Activated naive CD8-positive, alpha-beta T cell treated with anti-CD3 and anti-CD28 coated beads, Interleukin-2, amount 10 ng/mL, durations not matched to agents 7 days and 5 days (primary cell): ENCODE measurements at regions not wholly inside any gene's neighbourhood (a gene's known extent, or its start where the extent isn't known, plus 50 kb on each side); places are given as distances from the start of the nearest gene placed in this dataset.

ENCODE experiments used
- ATAC-seq: fragments of 150-1000 bp; cut with Tn5 transposase; one replicate; pipeline ENCODE4 v1.10.0; 2021; ENCODE audit warnings: low read depth, moderate library complexity
- POLR2A ChIA-PET: fragments of 350-600 bp; sonication (Branson Sonifier 250); formaldehyde crosslinking; loops from one replicate; lab custom pipeline; 2021; ENCODE audit warnings: antibody characterized with exemption; lab: Charles Lee
- DNase-seq: peaks from one replicate; pipeline ENCODE4 v3.0.0; 2021
- H3K27ac Mint-ChIP-seq: one replicate; pipeline ENCODE4 v1.8.0; 2022; ENCODE audit warnings: mild to moderate bottlenecking, mixed read lengths
- H3K27me3 Mint-ChIP-seq: one replicate; pipeline ENCODE4 v1.8.0; 2022; ENCODE audit warnings: mild to moderate bottlenecking, moderate library complexity, mixed read lengths
- H3K36me3 Mint-ChIP-seq: one replicate; pipeline ENCODE4 v1.8.0; 2021; ENCODE audit warnings: mild to moderate bottlenecking, mixed read lengths
- H3K4me1 Mint-ChIP-seq: one replicate; pipeline ENCODE4 v1.8.0; 2021; ENCODE audit warnings: mixed read lengths
- H3K4me3 Mint-ChIP-seq: one replicate; pipeline ENCODE4 v1.8.0; 2022; ENCODE audit warnings: mild to moderate bottlenecking, moderate library complexity, mixed read lengths
- H3K9me3 Mint-ChIP-seq: one replicate; pipeline ENCODE4 v1.8.0; 2021; ENCODE audit warnings: mixed read lengths

DNA sequence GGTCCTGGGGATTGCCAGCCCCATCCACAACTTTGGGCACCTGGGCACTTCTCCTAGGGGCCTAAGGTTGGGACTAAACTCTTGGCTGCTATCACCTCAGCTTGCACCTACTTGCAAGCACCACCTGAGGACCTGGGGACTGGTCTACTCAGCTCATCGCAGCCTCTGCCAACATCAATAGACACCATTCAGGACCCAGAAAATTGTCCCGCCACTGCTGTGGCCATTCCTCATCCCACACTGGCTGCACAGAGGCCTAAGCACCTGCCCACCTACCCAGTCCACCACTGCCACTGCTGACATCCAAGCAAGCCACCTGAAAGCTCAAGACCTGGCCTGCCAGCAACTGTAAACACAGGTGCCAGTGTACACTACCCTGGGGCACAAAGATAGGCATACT is 234.1 kb downstream of the STK31 start:
- DNase-seq: no peak
- Mint-ChIP-seq H3K9me3 (peaks cover 4% of the 10 kb centered on the region), H3K4me3 (no peak overlapping the region), H3K27ac (no peak overlapping the region), H3K36me3 (no peaks in the 10 kb centered on the region), H3K27me3 (no peaks in the 10 kb centered on the region), H3K4me1 (no peaks in the 10 kb centered on the region)
- POLR2A ChIA-PET: no interaction called here
- ATAC-seq: no peak

DNA sequence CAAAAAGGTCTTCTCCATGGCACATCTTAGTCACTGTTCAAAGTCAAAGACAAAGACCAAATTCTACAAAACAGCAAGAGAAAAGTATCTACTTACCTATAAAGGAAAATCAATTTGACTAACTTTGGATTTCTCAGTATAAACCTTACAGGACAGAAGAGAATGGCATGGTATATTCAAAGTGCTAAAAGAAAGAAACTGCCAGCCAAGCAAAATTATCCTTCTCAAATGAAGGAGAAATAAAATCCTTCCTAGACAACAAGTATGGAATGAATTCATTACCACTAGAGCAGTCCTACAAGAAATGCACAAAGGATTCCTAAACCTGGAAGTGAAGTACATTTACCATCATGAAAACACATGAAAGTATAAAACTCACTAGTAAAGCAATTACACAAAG is 235.5 kb downstream of the STK31 start:
- POLR2A ChIA-PET: no interaction called here
- Mint-ChIP-seq H3K27ac (no peak overlapping the region), H3K36me3 (no peaks in the 10 kb centered on the region), H3K27me3 (peaks cover 2% of the 10 kb centered on the region), H3K9me3 (peaks cover 5% of the 10 kb centered on the region), H3K4me1 (no peaks in the 10 kb centered on the region), H3K4me3 (no peak overlapping the region)
- ATAC-seq: no peak
- no peak for DNase-seq

DNA sequence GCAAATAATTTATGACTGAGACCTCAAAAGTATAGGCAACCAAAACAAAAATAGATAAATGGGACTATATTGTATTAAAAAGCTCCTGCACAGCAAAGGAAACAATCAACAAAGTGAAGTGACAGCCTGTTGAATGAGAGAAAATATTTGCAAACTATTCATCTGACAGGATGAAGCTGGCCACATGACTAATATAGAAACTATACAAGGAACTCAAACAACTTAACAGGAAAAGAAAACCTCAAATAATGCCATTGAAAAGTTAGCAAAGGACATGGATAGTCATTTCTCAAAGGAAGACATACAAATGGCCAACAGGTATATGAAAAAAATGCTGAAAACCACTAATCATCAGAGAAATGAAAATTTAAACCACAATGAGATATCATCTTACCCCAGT is 245.1 kb downstream of the STK31 start:
- Mint-ChIP-seq H3K27ac (no peak overlapping the region), H3K36me3 (no peaks in the 10 kb centered on the region), H3K9me3 (peaks cover 2% of the 10 kb centered on the region), H3K4me3 (no peak overlapping the region), H3K4me1 (peaks cover 5% of the 10 kb centered on the region), H3K27me3 (peaks cover 20% of the 10 kb centered on the region)
- ATAC-seq (no peak), DNase-seq (no peak)
- POLR2A ChIA-PET: no interaction called here

DNA sequence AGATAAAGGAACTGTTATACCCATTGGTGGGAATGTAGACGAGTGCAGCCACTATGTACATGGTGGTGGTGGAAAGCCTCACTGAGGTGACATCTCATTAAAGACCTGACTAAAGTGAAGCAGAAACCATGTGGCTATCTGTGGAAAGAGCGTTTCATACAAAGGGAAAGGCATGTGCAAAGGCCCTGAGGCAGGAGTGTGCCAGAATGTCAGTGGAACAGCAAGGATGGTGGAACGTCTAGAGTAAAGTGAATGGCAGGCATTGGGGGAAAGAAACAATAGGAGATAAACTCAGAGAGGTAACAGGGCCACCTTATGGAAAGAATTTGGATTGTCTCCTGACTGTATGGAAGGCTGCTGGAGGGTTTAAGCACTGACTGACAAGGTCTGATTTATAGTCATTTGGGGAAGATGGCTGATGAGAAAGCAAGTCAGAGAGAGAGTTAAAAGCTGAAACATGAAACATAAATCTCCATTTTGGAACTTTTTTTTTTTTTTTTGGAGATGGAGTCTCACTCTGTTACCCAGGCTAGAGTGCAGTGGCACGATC is 245.7 kb downstream of the STK31 start:
- no peaks in the 10 kb centered on the region for H3K9me3 Mint-ChIP-seq

DNA sequence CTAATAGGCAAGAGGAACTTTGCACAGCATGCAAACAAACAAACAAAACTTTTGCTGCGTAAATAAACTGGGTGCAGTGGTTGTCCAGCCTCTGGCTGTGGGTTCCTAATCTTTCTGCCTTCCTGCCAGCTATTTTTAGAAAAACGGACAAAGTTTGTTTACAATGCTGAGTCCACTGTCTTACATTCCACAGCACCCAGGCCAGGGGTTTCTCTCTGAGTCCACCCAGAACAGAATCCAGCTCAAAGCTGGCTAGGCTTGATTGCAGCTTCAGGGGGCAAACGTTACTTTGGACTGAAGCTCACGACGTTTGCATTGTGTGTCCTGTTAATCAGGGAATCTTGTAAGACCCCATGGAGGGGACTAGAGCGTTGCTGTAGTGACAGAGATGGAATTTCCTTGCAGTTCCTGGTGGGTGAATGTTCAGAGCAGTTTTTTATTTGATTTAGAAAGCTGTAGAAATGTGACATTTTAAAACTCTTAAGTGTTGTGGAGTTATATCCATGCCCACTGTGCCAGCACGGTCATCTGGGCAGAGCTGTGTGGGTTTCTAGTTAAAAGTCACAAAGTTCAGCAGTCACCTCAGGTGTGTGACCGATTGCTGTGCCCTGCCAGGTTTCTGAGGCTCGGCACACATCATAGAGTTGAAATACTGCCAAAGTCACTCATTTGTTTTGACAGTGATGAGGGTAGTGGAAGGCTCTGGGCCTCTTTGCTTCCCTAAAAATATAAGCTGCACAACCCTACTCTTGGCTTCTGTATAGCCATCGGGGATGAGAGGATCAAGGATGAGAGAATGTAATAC is 247.0 kb downstream of the STK31 start:
- Mint-ChIP-seq H3K27me3 (peaks cover 18% of the 10 kb centered on the region), H3K4me1 (peaks cover 5% of the 10 kb centered on the region), H3K36me3 (no peaks in the 10 kb centered on the region), H3K27ac (no peak overlapping the region), H3K9me3 (no peaks in the 10 kb centered on the region), H3K4me3 (no peak overlapping the region)
- POLR2A ChIA-PET: no interaction called here
- no peak for DNase-seq
- no peak for ATAC-seq

More for the DNA sequence above, 245.7 kb downstream of the STK31 start:
- Mint-ChIP-seq H3K4me3 (no peak overlapping the region), H3K4me1 (peaks cover 5% of the 10 kb centered on the region), H3K36me3 (no peaks in the 10 kb centered on the region), H3K27ac (no peak overlapping the region), H3K27me3 (peaks cover 18% of the 10 kb centered on the region)
- ATAC-seq: no peak
- POLR2A ChIA-PET: no interaction called here
- no peak for DNase-seq

- no peaks in the 10 kb centered on the region for H3K9me3 Mint-ChIP-seq
These were observed 249.8 kb downstream of the STK31 start for GRCh38 chr7:23959821-23960220.

DNA sequence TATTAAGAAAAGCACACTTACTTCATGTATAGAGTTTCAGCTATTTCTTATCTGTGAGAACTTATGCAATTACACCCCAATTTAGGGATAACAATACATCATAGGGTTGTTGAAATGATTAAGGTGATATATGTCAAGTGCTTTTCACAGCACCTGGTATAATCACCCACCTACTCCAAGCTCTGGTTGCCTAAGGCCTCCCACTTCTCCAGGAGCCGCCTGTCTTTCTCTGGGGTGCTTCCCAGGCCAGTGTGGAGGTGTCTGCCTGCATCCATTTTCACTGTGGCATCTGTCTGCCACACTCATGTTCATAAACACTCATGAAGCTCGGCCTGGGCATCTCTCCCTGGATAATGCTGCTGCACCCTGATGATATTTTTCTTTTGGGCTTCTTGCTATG is 250.3 kb downstream of the STK31 start:
- Mint-ChIP-seq H3K4me1 (peaks cover 1% of the 10 kb centered on the region), H3K27ac (no peak overlapping the region)

More at GRCh38 chr7:23959821-23960220, 249.8 kb downstream of the STK31 start:
- no peak for ATAC-seq
- no peak overlapping the region for H3K4me3 Mint-ChIP-seq
- POLR2A ChIA-PET: no interaction called here
- peaks cover 10% of the 10 kb centered on the region for H3K27me3 Mint-ChIP-seq
- H3K36me3 Mint-ChIP-seq: no peaks in the 10 kb centered on the region
- DNase-seq: no peak
- no peak overlapping the region for H3K27ac Mint-ChIP-seq
- H3K4me1 Mint-ChIP-seq: peaks cover 5% of the 10 kb centered on the region

GRCh38 chr7:23963461-23964165 is 253.6 kb downstream of the STK31 start:
- no peak for DNase-seq
- Mint-ChIP-seq H3K4me3 (no peak overlapping the region), H3K27ac (no peak overlapping the region), H3K9me3 (no peaks in the 10 kb centered on the region), H3K4me1 (no peaks in the 10 kb centered on the region), H3K27me3 (peaks cover 6% of the 10 kb centered on the region), H3K36me3 (no peaks in the 10 kb centered on the region)
- POLR2A ChIA-PET: no interaction called here
- ATAC-seq: no peak

More for the DNA sequence above, 250.3 kb downstream of the STK31 start:
- no peaks in the 10 kb centered on the region for H3K36me3 Mint-ChIP-seq
- no peak overlapping the region for H3K4me3 Mint-ChIP-seq
- POLR2A ChIA-PET: no interaction called here
- DNase-seq (no peak), ATAC-seq (no peak)
- H3K27me3 Mint-ChIP-seq: peaks cover 10% of the 10 kb centered on the region
- H3K9me3 Mint-ChIP-seq: no peaks in the 10 kb centered on the region

- H3K27ac Mint-ChIP-seq: no peak overlapping the region
- no peak for ATAC-seq
- peaks cover 5% of the 10 kb centered on the region for H3K27me3 Mint-ChIP-seq
- H3K36me3 Mint-ChIP-seq: no peaks in the 10 kb centered on the region
- no peaks in the 10 kb centered on the region for H3K4me1 Mint-ChIP-seq
- no peak overlapping the region for H3K4me3 Mint-ChIP-seq
- no peaks in the 10 kb centered on the region for H3K9me3 Mint-ChIP-seq
- POLR2A ChIA-PET: no interaction called here
- DNase-seq: no peak
These were observed 254.7 kb downstream of the STK31 start for GRCh38 chr7:23964715-23965114.

- Mint-ChIP-seq H3K9me3 (no peaks in the 10 kb centered on the region), H3K4me1 (no peaks in the 10 kb centered on the region), H3K27ac (no peak overlapping the region), H3K27me3 (peaks cover 4% of the 10 kb centered on the region), H3K36me3 (no peaks in the 10 kb centered on the region), H3K4me3 (no peak overlapping the region)
- DNase-seq (no peak), ATAC-seq (no peak)
- POLR2A ChIA-PET: no interaction called here
These were observed 255.3 kb downstream of the STK31 start for GRCh38 chr7:23965296-23965695.

- ATAC-seq (no peak), DNase-seq (no peak)
- no peak overlapping the region for H3K27ac Mint-ChIP-seq
- no peaks in the 10 kb centered on the region for H3K9me3 Mint-ChIP-seq
- POLR2A ChIA-PET: no interaction called here
- no peaks in the 10 kb centered on the region for H3K4me1 Mint-ChIP-seq
- H3K36me3 Mint-ChIP-seq: no peaks in the 10 kb centered on the region
- H3K27me3 Mint-ChIP-seq: peaks cover 4% of the 10 kb centered on the region
- H3K4me3 Mint-ChIP-seq: no peak overlapping the region
These were observed 256.9 kb downstream of the STK31 start for GRCh38 chr7:23966941-23967340.

DNA sequence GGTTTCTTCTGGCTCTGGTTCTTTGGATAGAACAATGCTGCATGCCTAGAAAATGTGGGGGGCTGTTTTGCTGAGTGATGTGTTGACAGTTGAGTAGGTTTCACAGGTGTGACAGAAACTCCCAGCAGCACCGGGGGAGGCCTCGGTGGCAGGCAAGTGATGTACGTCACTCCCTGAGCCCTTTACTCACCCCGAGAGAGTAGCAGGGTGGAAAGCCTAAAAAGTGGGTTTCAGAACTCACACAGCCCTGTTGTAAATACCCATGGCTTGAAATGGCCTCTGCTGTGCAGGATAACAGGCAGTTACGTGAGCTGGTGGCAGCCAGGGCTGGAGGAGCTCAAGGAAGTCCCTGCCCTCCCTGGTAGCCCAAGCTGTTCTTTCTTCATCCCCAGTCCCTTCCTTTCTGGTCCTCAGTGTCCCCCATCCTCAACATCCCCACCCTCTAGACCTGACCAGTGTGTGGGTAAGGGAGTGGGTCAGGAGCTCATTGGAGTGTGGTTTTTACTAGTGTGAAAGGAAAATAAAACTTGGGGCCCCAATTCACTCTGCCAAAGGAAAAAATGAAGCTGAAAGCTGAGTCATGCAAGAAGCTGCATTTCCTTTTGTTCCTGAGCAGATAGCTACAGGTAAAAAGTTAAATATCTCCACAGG is 258.1 kb downstream of the STK31 start:
- POLR2A ChIA-PET: no interaction called here
- peaks cover 4% of the 10 kb centered on the region for H3K27me3 Mint-ChIP-seq
- no peaks in the 10 kb centered on the region for H3K36me3 Mint-ChIP-seq
- no peaks in the 10 kb centered on the region for H3K4me1 Mint-ChIP-seq
- DNase-seq: no peak
- no peaks in the 10 kb centered on the region for H3K9me3 Mint-ChIP-seq
- ATAC-seq: no peak
- H3K4me3 Mint-ChIP-seq: no peak overlapping the region
- H3K27ac Mint-ChIP-seq: no peak overlapping the region

DNA sequence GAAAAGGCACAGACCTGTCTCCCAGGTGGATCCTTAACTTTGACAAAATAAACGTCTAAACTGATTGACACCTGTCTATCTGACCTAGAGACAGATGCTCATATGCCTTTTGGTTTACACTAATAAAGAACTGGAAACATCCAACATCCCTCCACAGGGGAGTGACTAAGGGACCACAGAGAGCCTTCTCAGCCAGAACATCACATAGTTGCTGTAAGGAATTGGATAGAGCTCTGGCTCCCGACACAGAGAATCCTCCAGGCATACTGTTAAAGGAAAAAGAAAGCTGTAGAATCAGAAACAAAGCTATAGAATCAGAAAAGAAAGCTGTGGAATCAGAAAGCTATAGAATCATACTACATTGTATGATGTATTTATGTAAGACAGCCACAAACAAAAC is 258.8 kb downstream of the STK31 start:
- Mint-ChIP-seq H3K27me3 (peaks cover 7% of the 10 kb centered on the region), H3K27ac (no peak overlapping the region), H3K9me3 (no peaks in the 10 kb centered on the region), H3K4me3 (no peak overlapping the region), H3K36me3 (no peaks in the 10 kb centered on the region), H3K4me1 (no peaks in the 10 kb centered on the region)
- POLR2A ChIA-PET: interaction anchor here (0.5 kb wide), 1 partner anchor 70 kb away, joined by 4 read pairs; no protein-coding TSS in a partner anchor
- DNase-seq (no peak), ATAC-seq (no peak)
